GM18909 (cell line): ENCODE measurements at regions not wholly inside any gene's neighbourhood (a gene's known extent, or its start where the extent isn't known, plus 50 kb on each side); places are given as distances from the start of the nearest gene placed in this dataset.
"Not testable (repeated sequence)": the region's sequence is repeated elsewhere in the genome, so short reads cannot be mapped to it uniquely, and the experiment has no call there.

Experiments
- ATAC-seq: cut with Tn5 transposase; IDR thresholded peaks from one replicate; pipeline ENCODE4 v1.9.1; 2021; ENCODE audit warnings: mild to moderate bottlenecking; ENCODE audit not compliant: unreplicated experiment, poor library complexity

DNA sequence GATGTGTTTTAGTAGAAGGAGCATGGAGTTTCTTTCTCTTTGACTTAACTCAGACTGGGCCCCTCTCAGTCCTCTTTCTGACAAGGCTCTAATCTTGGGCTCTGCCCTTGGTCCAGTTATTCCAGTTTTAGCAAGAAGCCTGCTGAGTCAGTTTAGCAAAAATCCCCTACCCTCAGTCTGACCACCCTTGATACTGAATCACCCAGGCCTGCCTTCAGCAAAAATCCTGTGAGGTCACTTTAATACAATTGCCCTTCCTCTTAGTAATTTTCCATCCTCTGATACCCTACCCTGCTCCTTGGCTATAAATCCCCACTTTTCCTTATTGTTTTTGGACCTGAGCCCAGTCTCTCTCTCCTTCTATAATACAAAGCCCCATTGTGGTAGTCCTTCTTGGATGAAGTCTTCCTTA is 326.7 kb upstream of the NOX3 start:
- no peak for ATAC-seq

DNA sequence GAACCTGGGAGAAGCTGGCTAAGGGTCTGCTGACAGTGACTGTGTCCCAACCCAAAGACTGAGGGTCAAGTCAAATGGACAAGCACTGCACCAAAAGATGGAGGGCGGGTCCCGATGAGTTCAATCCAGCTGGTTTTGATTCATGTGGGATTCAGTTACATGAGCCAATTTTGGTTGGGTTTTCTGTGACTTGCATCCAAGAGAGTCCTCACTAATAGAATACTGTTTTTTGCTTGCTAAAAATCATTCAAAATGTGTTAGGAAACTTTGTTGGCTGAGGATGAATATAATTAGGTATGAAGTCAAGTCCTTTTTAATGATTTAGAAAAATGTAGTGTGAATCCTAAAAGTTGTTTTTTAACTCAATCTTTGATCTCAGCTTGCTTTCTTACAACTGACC is 323.8 kb upstream of the NOX3 start:
- no peak for ATAC-seq

DNA sequence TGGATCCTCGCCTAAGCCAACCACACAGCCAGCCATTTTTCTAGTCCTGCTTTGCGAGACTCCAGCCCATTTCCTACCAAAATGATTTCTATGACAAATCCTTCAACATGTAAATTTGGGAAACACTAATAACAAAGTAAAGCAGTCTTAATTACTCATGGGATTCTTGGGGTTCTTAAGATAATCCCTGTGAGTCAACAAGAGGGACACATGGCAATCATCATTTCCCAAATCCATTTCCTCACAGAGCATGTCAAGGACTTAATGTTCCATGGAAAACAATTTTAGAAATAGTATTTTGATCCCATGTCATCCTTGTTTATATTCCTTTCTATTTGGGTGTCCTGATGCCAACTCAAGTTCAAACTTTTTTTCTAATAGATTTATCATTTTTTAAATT is 322.7 kb upstream of the NOX3 start:
- ATAC-seq: no peak

- no peak for ATAC-seq
Measured at GRCh38 chr6:155771822-155772221, 316.2 kb upstream of the NOX3 start.

GRCh38 chr6:155770856-155771255 is 315.2 kb upstream of the NOX3 start:
- no peak for ATAC-seq

- no peak for ATAC-seq
Measured at GRCh38 chr6:155770313-155770712, 314.7 kb upstream of the NOX3 start.

DNA sequence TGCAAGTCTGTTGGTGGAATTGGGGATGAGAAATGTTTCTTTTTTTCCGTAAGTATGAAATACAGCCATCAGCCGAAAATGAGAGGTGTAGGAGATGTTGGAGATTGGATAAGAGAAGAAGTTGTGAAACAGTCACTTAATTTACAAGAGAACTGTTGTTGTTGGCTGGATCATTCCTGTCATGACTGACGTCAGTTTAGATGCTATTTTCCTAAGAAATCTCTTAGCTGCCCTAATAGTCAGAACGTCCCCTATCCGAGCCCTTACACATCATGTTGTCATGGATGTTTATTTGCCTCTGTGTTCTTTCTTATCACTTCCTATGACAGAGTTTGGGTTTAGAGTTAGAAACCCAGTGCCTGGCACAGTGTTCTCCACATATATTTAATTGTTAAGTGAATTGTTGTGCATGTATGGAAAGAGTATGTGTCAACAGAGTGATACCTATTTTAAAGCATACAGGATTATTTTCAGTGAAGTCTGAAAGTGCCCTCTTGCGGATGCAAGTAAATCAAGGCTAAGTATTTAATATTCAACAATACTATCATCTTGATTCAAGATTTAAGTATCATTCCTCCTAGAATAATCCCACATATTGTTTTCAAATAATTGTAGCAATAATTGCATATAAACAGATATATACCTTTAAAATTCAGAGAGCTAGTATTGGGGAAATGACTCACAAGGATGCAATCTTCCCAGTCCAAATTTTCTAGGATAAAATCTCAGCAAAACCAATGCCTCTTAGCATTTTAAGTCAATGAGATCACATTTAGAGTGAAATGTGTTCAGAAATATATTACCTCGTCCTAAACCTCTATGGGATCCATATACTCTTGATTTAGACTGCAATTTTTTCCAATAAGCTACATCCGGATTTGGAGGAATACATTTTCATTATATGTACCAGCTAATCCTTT is 309.9 kb upstream of the NOX3 start:
- no peak for ATAC-seq

DNA sequence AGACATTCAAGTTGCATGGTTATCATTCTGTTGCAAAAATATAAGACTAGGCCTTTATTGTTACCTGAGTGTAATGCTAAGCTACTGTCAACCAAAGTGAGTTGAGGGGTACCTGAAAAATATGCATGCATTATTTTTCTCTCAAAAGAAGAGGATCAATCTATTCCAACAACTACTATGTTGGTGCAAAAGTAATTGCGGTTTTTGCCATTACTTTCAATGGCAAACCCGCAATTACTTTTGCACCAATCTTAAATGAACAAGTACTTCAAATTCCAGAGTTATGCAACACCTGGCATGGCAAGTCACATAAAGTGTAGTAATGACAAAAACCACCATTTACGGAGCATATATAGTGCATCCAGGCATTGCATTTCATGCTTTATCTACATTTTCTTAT is 307.0 kb upstream of the NOX3 start:
- ATAC-seq: no peak

DNA sequence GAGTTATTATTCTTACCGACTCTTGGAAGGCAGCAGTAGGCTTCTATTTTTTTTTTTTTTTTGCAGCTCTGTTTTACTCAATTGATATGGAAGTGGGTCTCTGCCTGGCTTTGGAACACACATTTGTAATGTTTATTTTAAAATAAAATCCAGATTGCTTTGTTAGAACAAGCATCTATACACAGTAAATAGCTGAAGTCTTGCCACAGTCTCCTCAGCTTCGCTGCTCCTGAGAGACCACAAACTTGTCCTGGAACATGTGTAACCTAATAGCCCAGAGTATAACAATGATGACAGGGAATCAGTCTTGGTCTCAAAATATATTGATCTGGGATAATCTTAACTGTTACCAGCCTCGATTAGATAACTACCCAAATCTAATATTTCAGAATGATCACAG is 299.8 kb upstream of the NOX3 start:
- no peak for ATAC-seq

DNA sequence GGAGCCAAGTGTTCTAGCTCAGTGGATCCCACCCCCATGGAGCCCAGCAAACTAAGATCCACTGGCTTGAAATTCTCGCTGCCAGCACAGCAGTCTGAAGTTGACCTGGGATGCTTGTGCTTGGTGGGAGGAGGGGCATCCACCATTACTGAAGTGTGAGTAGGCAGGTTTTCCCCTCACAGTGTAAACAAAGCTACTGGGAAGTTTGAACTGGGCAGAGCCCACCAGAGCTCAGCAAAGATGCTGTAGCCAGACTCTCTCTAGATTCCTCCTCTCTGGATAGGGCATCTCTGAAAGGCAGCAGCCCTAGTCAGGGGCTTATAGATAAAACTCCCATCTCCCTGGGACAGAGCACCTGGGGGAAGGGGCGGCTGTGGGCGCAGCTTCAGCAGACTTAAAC is 293.1 kb upstream of the NOX3 start:
- not testable (repeated sequence) for ATAC-seq

- ATAC-seq: no peak
Measured at GRCh38 chr6:155747491-155747890, 291.9 kb upstream of the NOX3 start.

GRCh38 chr6:155740781-155741399 is 285.3 kb upstream of the NOX3 start:
- ATAC-seq: no peak

GRCh38 chr6:155738602-155739105 is 283.0 kb upstream of the NOX3 start:
- ATAC-seq: no peak

DNA sequence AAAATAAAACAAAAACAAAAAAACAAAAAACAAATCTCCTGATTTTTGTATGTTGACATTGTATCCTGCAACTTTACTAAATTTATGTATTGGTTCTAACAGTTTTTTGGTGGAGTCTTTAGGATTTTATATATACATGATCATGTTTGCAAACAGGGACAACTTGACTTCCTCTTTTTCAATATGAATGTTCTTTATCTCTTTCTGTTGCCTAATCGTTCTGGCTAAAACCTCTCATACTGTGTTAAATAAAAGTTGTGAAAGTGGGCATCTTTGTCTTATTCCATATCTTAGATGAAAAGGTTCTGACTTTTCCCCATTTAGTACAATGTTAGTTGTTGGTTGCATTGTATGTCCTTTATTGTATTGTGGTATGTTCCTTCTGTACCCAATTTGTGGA is 261.7 kb upstream of the NOX3 start:
- no peak for ATAC-seq

- ATAC-seq: no peak
Measured at GRCh38 chr6:155710704-155711103, 255.1 kb upstream of the NOX3 start.

DNA sequence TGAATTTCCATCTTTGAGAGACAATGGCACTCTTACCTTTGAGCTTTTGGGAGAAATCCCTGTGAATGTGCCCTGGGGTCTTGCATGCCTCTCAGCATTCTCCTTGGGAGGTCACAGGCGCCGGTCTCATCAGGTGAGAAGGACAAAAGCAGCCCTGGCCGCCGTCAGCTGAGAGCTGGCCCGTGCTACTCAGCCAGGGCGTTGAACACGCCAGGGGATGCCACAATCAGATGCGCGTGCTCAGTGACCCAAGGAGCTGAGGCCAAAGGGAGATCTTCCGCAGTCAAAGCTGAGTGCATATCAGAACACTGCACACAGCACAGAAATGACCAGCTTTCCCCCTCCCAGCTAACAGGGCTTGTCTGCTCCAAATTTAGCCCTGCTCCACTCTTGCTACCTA is 253.6 kb upstream of the NOX3 start:
- no peak for ATAC-seq

GRCh38 chr6:155708100-155708499 is 252.5 kb upstream of the NOX3 start:
- no peak for ATAC-seq

GRCh38 chr6:155706806-155707205 is 251.2 kb upstream of the NOX3 start:
- no peak for ATAC-seq

- no peak for ATAC-seq
Measured at GRCh38 chr6:155706341-155706740, 250.7 kb upstream of the NOX3 start.

- ATAC-seq: no peak
Measured at GRCh38 chr6:155701342-155701741, 245.7 kb upstream of the NOX3 start.

DNA sequence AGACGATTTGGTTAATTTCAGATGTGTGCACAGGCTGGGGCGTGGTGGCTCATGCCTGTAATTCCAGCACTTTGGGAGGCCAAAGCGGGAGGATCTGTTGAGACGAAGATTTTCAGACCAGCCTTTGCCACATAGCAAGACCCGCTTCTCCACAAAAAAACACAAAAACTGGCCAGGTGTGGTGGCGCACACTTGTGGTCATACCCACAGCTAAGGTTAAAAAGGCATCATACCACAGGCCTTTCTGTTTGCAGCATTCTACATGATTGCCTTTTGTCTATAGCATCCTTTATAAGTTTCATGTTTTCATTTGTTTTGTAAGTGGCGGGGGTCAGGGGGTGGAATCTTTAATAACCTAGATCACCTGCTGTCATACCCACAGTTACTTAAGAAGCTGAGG is 239.9 kb upstream of the NOX3 start:
- no peak for ATAC-seq

- no peak for ATAC-seq
Measured at GRCh38 chr6:155694419-155694790, 238.8 kb upstream of the NOX3 start.
